ENCODE measurements at regions not wholly inside any gene's neighbourhood (a gene's known extent, or its start where the extent isn't known, plus 50 kb on each side); places are given as distances from the start of the nearest gene placed in this dataset.

GRCh38 chr4:71231129-71232055 lies 107.4 kb upstream of the SLC4A4 start:
- Histone ChIP-seq H3K9ac (ENCODE audit: low read depth, low read length) (no peak overlapping the region), H3K4me1 (ENCODE audit: insufficient read depth, low read length) (peaks cover 14% of the 10 kb centered on the region), H3K9me3 (ENCODE audit: control insufficient read depth, insufficient read depth, low read length) (no peaks in the 10 kb centered on the region)

DNA sequence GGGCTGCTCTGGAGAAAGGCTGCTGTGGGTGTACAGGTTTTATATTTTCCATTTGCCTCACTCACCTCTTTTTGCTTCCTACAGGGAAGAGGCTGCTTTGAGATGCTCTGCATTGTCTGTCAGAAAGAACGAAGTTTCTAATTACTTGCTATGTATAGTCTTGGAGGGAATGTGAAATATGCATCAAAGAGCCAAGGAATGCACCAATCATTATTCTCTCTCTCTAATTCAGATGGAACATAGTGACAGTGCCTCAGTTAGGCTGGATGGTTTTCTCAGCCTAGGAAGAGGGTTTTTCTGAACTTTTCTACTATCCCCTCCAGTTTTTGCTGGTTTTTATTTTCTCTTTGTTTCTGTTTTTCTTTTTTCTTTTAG lies 106.8 kb upstream of the SLC4A4 start:
- Histone ChIP-seq H3K36me3 (ENCODE audit: insufficient read depth, low read length) (no peaks in the 10 kb centered on the region), H3K9ac (ENCODE audit: low read depth, low read length) (no peak overlapping the region), H3K4me1 (ENCODE audit: insufficient read depth, low read length) (peaks cover 14% of the 10 kb centered on the region), H3K9me3 (ENCODE audit: control insufficient read depth, insufficient read depth, low read length) (no peaks in the 10 kb centered on the region)

More at GRCh38 chr4:71231129-71232055, 107.4 kb upstream of the SLC4A4 start:
- H3K36me3 ChIP-seq (ENCODE audit: insufficient read depth, low read length) = no peaks in the 10 kb centered on the region

DNA sequence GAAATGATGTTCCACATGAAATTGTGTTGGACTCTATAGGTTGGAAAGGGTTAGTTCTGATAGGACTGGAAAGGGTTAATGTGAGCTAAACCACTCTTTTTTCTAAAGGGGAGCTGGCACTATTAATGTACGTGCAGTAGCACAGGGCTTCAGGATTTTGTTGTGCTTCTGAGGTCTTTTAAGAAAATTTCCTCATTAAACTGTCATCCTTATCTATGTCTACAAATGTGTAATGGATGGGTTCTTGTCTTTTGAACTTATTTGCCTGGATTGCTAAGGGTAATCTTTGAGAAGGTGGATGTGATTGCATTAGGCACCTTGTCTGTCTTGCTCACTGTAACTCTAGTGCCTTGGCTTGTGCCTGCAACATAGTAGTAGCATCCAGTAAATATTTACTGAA lies 106.0 kb upstream of the SLC4A4 start:
- Histone ChIP-seq H3K4me1 (ENCODE audit: insufficient read depth, low read length) (peaks cover 14% of the 10 kb centered on the region), H3K36me3 (ENCODE audit: insufficient read depth, low read length) (no peaks in the 10 kb centered on the region), H3K9me3 (ENCODE audit: control insufficient read depth, insufficient read depth, low read length) (no peaks in the 10 kb centered on the region), H3K9ac (ENCODE audit: low read depth, low read length) (no peak overlapping the region)

DNA sequence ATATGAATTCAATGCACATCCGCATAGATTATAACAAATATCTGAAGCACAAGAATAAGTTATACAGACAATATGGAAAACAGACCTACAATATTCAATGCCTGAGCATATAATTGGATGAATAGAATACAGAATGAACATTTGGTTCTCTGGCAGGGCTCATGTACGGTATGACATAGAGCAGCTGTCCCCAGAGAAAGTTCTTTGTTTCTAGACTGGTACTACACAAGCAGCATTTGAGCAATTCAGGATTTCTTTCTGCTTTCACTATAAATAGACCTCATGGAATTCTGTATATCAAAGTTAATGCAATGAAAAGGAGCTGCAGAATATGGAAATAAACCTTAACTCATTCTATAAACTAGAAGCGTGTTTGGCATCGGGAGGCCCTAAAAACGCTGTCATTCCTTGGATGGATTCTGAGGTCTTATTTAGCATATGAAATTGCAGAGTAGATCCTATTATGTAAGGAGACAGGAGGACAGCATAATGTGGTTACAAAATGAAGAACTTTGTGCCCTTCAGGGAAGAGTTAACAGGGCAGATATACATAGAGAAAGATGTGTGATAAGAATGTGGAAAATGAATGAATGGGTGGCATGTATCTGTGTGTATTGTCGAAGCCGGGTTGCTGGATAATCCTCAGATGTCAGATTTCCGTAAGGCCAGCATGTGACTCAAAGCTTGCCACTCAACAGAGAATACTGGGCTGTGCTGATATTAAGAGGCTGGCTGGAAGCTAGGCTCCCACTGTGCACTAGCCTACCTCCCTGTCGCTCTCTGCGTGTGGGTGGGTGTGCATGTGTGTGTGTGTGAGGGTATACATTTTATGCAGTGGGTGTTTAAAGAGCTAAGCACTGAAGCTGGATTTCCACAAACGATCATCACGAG lies 103.3 kb upstream of the SLC4A4 start:
- peaks cover 10% of the 10 kb centered on the region for H3K4me1 ChIP-seq (ENCODE audit: insufficient read depth, low read length)
- H3K9ac ChIP-seq (ENCODE audit: low read depth, low read length) = no peak overlapping the region

DNA sequence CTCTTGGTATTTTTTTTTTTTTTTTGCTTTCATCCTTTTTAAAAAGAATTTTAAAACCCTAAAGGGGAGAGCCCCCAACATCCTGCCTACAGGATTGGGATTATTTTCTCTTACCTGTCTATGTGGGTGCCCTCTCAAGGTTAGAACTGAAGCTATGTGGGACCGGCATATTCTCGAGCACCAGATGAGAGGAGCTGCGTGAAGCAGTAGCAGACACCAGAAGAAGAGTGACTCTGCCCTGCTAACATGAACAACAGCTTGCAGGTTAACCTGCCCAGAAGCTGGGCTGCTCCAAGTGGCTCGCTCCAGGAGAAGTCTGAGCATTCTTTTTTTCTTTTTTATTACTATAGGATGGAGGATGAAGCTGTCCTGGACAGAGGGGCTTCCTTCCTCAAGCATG lies 102.6 kb upstream of the SLC4A4 start:
- Histone ChIP-seq H3K4me1 (ENCODE audit: insufficient read depth, low read length) (peaks cover 9% of the 10 kb centered on the region), H3K9me3 (ENCODE audit: control insufficient read depth, insufficient read depth, low read length) (no peaks in the 10 kb centered on the region), H3K9ac (ENCODE audit: low read depth, low read length) (no peak overlapping the region), H3K36me3 (ENCODE audit: insufficient read depth, low read length) (no peaks in the 10 kb centered on the region)

More for the DNA sequence above, 103.3 kb upstream of the SLC4A4 start:
- H3K9me3 ChIP-seq (ENCODE audit: control insufficient read depth, insufficient read depth, low read length) = no peaks in the 10 kb centered on the region
- H3K36me3 ChIP-seq (ENCODE audit: insufficient read depth, low read length) = no peaks in the 10 kb centered on the region

DNA sequence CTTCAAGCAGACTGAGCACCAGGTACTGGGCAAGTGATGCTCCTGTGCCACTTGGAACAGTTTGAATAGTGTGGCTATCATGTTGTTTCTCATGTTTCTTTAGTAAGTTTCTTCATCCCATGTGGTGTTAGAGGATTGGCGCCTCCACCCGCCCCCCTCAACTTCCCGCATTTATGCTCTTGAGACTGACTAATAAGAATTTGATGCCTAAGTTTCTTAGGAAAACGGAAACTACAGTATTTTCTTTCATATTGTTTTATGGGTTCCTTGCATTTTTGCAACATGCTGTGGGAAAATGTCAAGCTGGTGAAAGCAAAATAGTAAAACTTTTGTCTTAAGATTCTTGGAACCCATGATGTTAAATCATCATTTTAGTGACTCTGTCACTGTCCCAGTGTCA lies 101.2 kb upstream of the SLC4A4 start:
- H3K9ac ChIP-seq (ENCODE audit: low read depth, low read length) = no peak overlapping the region
- H3K36me3 ChIP-seq (ENCODE audit: insufficient read depth, low read length) = no peaks in the 10 kb centered on the region
- no peaks in the 10 kb centered on the region for H3K4me1 ChIP-seq (ENCODE audit: insufficient read depth, low read length)
- no peaks in the 10 kb centered on the region for H3K9me3 ChIP-seq (ENCODE audit: control insufficient read depth, insufficient read depth, low read length)

DNA sequence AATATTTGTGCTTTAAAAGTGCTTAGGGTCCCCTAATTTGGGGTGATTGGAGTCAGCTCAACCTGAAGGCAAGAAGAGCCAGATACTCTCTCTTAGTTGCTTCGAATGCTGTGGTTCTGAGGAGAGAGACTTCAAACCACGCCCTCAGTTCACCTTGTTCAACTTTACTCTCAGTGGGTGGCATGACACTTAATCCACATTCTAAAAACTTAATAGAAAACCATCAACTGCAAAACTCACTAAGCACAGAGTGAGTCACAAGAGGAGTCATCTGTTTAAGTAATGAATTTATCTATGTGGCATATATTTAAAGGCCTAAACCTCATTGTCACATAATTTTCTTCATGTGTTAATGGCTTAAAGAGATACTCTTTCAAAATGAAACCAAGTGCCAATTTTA lies 99.5 kb upstream of the SLC4A4 start:
- Histone ChIP-seq H3K4me1 (ENCODE audit: insufficient read depth, low read length) (no peaks in the 10 kb centered on the region), H3K9me3 (ENCODE audit: control insufficient read depth, insufficient read depth, low read length) (no peaks in the 10 kb centered on the region), H3K9ac (ENCODE audit: low read depth, low read length) (no peak overlapping the region), H3K36me3 (ENCODE audit: insufficient read depth, low read length) (no peaks in the 10 kb centered on the region)

GRCh38 chr4:71240094-71240493 lies 98.7 kb upstream of the SLC4A4 start:
- Histone ChIP-seq H3K4me1 (ENCODE audit: insufficient read depth, low read length) (no peaks in the 10 kb centered on the region), H3K9ac (ENCODE audit: low read depth, low read length) (no peak overlapping the region), H3K36me3 (ENCODE audit: insufficient read depth, low read length) (no peaks in the 10 kb centered on the region)

GRCh38 chr4:71241501-71242288 lies 97.1 kb upstream of the SLC4A4 start:
- Histone ChIP-seq H3K4me1 (ENCODE audit: insufficient read depth, low read length) (no peaks in the 10 kb centered on the region), H3K9me3 (ENCODE audit: control insufficient read depth, insufficient read depth, low read length) (no peaks in the 10 kb centered on the region), H3K9ac (ENCODE audit: low read depth, low read length) (no peak overlapping the region), H3K36me3 (ENCODE audit: insufficient read depth, low read length) (no peaks in the 10 kb centered on the region)

More at GRCh38 chr4:71240094-71240493, 98.7 kb upstream of the SLC4A4 start:
- no peaks in the 10 kb centered on the region for H3K9me3 ChIP-seq (ENCODE audit: control insufficient read depth, insufficient read depth, low read length)

- Histone ChIP-seq H3K9me3 (ENCODE audit: control insufficient read depth, insufficient read depth, low read length) (no peaks in the 10 kb centered on the region), H3K4me1 (ENCODE audit: insufficient read depth, low read length) (no peaks in the 10 kb centered on the region), H3K36me3 (ENCODE audit: insufficient read depth, low read length) (no peaks in the 10 kb centered on the region), H3K9ac (ENCODE audit: low read depth, low read length) (no peak overlapping the region)
These were observed 95.6 kb upstream of the SLC4A4 start for GRCh38 chr4:71243091-71243833.

DNA sequence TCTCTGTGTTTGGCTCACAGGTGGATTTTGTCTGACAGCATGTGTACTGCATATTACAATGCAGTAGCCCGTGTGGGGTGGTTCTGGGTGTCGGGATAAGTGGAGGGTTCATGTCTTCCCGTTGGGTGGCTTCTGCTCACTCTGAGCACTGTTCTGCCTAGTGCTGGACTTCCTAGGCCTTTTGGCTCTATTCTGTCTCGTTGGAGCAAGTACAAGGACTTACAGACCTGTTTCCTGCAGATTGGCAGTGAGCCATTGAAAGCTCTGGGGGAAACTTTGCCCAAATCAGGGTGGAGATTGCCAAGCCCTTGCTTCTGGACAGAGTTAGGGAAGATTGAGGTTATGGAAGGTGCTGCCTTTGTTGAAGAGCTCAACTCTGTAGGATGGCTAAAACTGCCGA lies 91.1 kb upstream of the SLC4A4 start:
- no peaks in the 10 kb centered on the region for H3K9me3 ChIP-seq (ENCODE audit: control insufficient read depth, insufficient read depth, low read length)
- H3K36me3 ChIP-seq (ENCODE audit: insufficient read depth, low read length) = no peaks in the 10 kb centered on the region
- no peak overlapping the region for H3K9ac ChIP-seq (ENCODE audit: low read depth, low read length)
- no peaks in the 10 kb centered on the region for H3K4me1 ChIP-seq (ENCODE audit: insufficient read depth, low read length)

- Histone ChIP-seq H3K9ac (ENCODE audit: low read depth, low read length) (no peak overlapping the region), H3K9me3 (ENCODE audit: control insufficient read depth, insufficient read depth, low read length) (no peaks in the 10 kb centered on the region), H3K36me3 (ENCODE audit: insufficient read depth, low read length) (no peaks in the 10 kb centered on the region), H3K4me1 (ENCODE audit: insufficient read depth, low read length) (no peaks in the 10 kb centered on the region)
These were observed 87.6 kb upstream of the SLC4A4 start for GRCh38 chr4:71251261-71251660.

GRCh38 chr4:71253545-71253944 lies 85.3 kb upstream of the SLC4A4 start:
- Histone ChIP-seq H3K9ac (ENCODE audit: low read depth, low read length) (no peak overlapping the region), H3K4me1 (ENCODE audit: insufficient read depth, low read length) (no peaks in the 10 kb centered on the region), H3K9me3 (ENCODE audit: control insufficient read depth, insufficient read depth, low read length) (no peaks in the 10 kb centered on the region), H3K36me3 (ENCODE audit: insufficient read depth, low read length) (no peaks in the 10 kb centered on the region)
